ENCODE measurements at regions not wholly inside any gene's neighbourhood (a gene's known extent, or its start where the extent isn't known, plus 50 kb on each side); places are given as distances from the start of the nearest gene placed in this dataset.
A peak's percentile ranks its signal among the peaks of the same experiment; 100 is the strongest.
"Not testable (repeated sequence)": the region's sequence is repeated elsewhere in the genome, so short reads cannot be mapped to it uniquely, and the experiment has no call there.

DNA sequence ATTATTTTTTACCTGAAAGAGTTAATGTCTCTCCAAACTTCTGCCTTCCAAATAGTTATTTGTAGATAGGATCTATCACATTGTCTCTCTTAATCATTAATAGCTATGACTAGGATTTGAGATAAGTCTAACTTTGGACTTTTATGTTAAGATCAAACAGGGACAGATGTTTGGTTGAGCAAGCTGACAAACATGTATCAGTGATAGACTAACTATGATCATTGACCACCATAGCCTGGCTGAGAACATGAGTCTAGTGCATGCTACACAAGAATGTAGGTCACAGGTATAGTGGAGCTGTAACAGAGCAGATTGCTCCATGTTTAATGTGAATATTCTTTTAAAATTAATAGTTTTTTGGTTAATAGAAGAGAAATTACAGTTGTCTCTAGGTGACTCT, 52.0 kb downstream of the SYT15B start:
- not testable (repeated sequence) for ATAC-seq (ENCODE audit: low read depth); H3K36me3 ChIP-seq (ENCODE audit: low read depth); H3K4me1 ChIP-seq (ENCODE audit: insufficient read depth, poor library complexity, severe bottlenecking); H3K9me3 ChIP-seq (ENCODE audit: severe bottlenecking); H3K27ac ChIP-seq (ENCODE audit: poor library complexity, severe bottlenecking); DNase-seq (ENCODE audit: low spot score); H3K27me3 ChIP-seq (ENCODE audit: insufficient read depth, poor library complexity, severe bottlenecking); H3K4me3 ChIP-seq (ENCODE audit: severe bottlenecking)

DNA sequence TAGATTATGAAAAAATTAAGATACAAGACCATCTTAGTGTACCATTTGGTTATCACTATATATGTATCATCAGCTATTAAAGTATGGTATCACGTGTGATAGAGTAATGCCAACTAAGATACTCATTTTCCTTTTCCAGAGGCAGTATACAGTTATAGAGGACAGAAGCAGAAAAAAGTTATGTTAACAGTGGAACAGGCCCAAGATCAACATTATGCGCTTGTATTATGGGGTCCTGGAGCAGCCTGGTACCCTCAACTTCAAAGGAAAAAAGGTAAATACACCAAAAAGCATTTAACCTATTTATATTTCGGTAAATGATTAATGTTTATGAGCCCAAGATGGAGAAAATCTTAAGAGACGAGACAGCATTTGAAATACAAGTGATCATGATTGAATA, 52.9 kb downstream of the SYT15B start:
- H3K36me3 ChIP-seq (ENCODE audit: low read depth); H3K27me3 ChIP-seq (ENCODE audit: insufficient read depth, poor library complexity, severe bottlenecking); ATAC-seq (ENCODE audit: low read depth); H3K4me1 ChIP-seq (ENCODE audit: insufficient read depth, poor library complexity, severe bottlenecking); DNase-seq (ENCODE audit: low spot score); H3K9me3 ChIP-seq (ENCODE audit: severe bottlenecking); H3K27ac ChIP-seq (ENCODE audit: poor library complexity, severe bottlenecking); H3K4me3 ChIP-seq (ENCODE audit: severe bottlenecking): not testable (repeated sequence)

DNA sequence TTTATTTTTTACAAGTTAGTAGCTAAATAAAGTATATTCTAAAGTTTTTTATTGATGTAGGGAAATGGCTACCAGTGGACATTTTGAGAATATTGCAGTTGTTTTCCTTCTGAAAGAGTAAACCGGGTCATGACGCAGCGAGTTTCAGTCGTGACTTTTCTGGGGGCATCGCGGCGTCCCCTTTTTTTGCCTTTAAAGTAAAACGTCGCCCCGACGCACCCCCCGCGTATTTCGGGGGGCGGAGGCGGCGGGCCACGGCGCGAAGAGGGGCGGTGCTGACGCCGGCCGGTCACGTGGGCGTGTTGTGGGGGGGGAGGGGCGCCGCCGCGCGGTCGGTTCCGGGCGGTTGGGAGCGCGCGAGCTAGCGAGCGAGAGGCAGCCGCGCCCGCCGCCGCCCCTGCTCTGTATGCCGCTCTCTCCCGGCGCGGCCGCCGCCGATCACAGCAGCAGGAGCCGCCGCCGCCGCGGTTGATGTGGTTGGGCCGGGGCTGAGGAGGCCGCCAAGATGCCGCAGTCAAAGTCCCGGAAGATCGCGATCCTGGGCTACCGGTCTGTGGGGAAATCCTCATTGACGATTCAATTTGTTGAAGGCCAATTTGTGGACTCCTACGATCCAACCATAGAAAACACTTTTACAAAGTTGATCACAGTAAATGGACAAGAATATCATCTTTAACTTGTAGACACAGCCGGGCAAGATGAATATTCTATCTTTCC, 57.5 kb downstream of the SYT15B start:
- H3K9me3 ChIP-seq (ENCODE audit: severe bottlenecking); H3K36me3 ChIP-seq (ENCODE audit: low read depth); H3K4me1 ChIP-seq (ENCODE audit: insufficient read depth, poor library complexity, severe bottlenecking); H3K27me3 ChIP-seq (ENCODE audit: insufficient read depth, poor library complexity, severe bottlenecking); DNase-seq (ENCODE audit: low spot score): not testable (repeated sequence)
- peak; percentile 85 for ATAC-seq (ENCODE audit: low read depth)
- Histone ChIP-seq H3K27ac (ENCODE audit: poor library complexity, severe bottlenecking) (peak overlapping the region; percentile 16), H3K4me3 (ENCODE audit: severe bottlenecking) (peak overlapping the region; percentile 28)

DNA sequence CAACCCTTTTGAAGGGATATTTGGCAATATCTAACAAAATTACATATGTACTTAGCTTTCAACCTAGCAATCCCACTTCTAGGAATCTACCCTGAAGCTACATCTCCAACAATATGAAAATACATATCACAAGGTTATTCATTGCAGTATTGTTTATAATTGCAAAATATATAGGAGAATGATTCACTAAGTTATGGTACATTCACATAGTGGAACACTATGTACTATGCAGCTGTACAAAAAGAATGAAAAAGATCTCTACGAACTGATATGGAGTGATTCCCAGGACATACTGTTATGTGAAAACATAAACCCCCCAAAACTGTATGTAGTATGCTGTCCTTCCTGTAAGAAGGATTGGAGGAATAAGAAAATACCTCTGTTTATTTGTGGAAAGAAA, 62.1 kb downstream of the SYT15B start:
- H3K4me1 ChIP-seq (ENCODE audit: insufficient read depth, poor library complexity, severe bottlenecking); DNase-seq (ENCODE audit: low spot score); H3K27me3 ChIP-seq (ENCODE audit: insufficient read depth, poor library complexity, severe bottlenecking); H3K9me3 ChIP-seq (ENCODE audit: severe bottlenecking); H3K36me3 ChIP-seq (ENCODE audit: low read depth); H3K4me3 ChIP-seq (ENCODE audit: severe bottlenecking): not testable (repeated sequence)
- ATAC-seq (ENCODE audit: low read depth) = peak; percentile 83
- peak overlapping the region; percentile 91 for H3K27ac ChIP-seq (ENCODE audit: poor library complexity, severe bottlenecking)

DNA sequence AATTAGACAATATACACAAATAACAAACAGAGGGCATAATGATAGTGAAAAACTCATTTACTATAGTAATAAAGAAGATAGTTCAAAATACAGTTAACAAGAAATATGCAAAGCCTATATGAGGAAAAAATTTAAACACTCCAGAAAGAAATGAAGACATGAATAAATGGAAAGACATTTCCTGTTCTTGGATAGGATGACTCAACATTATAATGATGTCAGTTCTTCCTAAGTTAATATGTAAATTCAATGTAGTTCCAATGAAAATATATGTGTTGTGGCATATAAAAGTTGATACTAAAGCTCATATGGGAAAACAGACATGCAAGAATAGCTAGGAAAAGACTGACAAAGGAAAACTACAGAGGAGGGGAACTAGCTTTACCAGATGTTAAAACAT, 63.5 kb downstream of the SYT15B start:
- not testable (repeated sequence) for H3K36me3 ChIP-seq (ENCODE audit: low read depth); ATAC-seq (ENCODE audit: low read depth); H3K4me3 ChIP-seq (ENCODE audit: severe bottlenecking); H3K4me1 ChIP-seq (ENCODE audit: insufficient read depth, poor library complexity, severe bottlenecking); DNase-seq (ENCODE audit: low spot score); H3K9me3 ChIP-seq (ENCODE audit: severe bottlenecking); H3K27me3 ChIP-seq (ENCODE audit: insufficient read depth, poor library complexity, severe bottlenecking)
- peak overlapping the region; percentile 91 for H3K27ac ChIP-seq (ENCODE audit: poor library complexity, severe bottlenecking)

DNA sequence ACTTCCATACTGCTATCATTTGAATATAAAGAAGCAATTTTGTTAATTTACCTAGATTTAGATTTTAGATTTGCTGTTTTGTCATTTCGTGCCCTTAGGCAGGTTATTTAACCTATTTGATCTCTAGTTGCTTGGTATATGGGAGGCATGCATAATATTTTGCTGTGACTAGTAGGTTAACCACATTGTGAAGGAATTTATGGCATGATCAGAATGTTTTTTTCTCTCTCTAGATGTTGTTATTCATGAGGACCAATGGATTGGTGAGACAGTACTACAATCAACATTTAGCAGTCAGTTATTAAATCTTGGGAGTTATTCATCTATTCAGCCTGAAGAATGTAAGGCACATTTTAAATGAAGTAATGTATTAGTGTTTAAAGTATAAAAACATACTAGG, 67.2 kb downstream of the SYT15B start:
- H3K27ac ChIP-seq (ENCODE audit: poor library complexity, severe bottlenecking) = peak overlapping the region; percentile 51
- H3K36me3 ChIP-seq (ENCODE audit: low read depth); H3K9me3 ChIP-seq (ENCODE audit: severe bottlenecking); H3K4me1 ChIP-seq (ENCODE audit: insufficient read depth, poor library complexity, severe bottlenecking); DNase-seq (ENCODE audit: low spot score); H3K27me3 ChIP-seq (ENCODE audit: insufficient read depth, poor library complexity, severe bottlenecking); H3K4me3 ChIP-seq (ENCODE audit: severe bottlenecking): not testable (repeated sequence)
- ATAC-seq (ENCODE audit: low read depth) = peak; percentile 81

DNA sequence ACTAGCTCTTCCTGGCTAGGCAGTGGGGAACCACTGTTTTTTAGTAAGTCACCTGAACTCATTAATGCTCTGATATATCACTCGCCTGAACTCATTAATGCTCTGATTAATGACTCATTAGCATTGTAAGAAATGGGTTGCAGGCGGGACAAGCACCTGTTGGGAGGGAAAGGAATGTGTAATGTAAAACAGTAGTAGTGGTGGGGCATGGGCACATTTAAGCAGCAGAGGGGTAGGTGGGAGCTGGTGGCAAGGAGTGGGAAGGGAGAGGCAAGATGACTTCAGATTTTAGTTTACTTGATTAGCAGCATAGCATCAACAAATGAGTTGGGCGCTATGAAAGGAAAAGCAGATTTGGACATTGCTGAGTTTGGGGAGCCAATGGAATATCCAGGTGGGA, 68.2 kb downstream of the SYT15B start:
- H3K4me3 ChIP-seq (ENCODE audit: severe bottlenecking); H3K27me3 ChIP-seq (ENCODE audit: insufficient read depth, poor library complexity, severe bottlenecking); DNase-seq (ENCODE audit: low spot score); ATAC-seq (ENCODE audit: low read depth); H3K36me3 ChIP-seq (ENCODE audit: low read depth); H3K4me1 ChIP-seq (ENCODE audit: insufficient read depth, poor library complexity, severe bottlenecking); H3K9me3 ChIP-seq (ENCODE audit: severe bottlenecking); H3K27ac ChIP-seq (ENCODE audit: poor library complexity, severe bottlenecking): not testable (repeated sequence)

DNA sequence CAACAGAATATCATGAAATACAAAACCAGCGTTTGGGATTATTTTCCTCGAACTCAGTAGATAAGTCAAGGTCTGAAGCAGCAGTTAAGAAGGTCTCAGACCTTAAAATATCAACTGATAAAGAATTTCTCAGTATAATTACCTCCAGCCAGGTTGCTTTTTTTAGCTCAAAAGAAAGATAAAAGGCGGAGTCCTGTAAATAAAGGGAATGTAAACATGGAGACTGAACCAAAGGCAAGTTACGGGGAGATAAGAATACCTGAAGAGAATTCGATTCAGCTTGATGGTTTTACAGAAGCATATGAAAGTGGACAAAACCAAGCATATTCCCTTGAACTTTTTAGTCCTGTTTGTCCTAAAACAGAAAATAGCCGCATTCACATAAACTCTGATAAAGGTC, 73.1 kb downstream of the SYT15B start:
- not testable (repeated sequence) for H3K9me3 ChIP-seq (ENCODE audit: severe bottlenecking); H3K4me1 ChIP-seq (ENCODE audit: insufficient read depth, poor library complexity, severe bottlenecking); H3K27ac ChIP-seq (ENCODE audit: poor library complexity, severe bottlenecking); H3K36me3 ChIP-seq (ENCODE audit: low read depth); H3K4me3 ChIP-seq (ENCODE audit: severe bottlenecking); H3K27me3 ChIP-seq (ENCODE audit: insufficient read depth, poor library complexity, severe bottlenecking); DNase-seq (ENCODE audit: low spot score); ATAC-seq (ENCODE audit: low read depth)

DNA sequence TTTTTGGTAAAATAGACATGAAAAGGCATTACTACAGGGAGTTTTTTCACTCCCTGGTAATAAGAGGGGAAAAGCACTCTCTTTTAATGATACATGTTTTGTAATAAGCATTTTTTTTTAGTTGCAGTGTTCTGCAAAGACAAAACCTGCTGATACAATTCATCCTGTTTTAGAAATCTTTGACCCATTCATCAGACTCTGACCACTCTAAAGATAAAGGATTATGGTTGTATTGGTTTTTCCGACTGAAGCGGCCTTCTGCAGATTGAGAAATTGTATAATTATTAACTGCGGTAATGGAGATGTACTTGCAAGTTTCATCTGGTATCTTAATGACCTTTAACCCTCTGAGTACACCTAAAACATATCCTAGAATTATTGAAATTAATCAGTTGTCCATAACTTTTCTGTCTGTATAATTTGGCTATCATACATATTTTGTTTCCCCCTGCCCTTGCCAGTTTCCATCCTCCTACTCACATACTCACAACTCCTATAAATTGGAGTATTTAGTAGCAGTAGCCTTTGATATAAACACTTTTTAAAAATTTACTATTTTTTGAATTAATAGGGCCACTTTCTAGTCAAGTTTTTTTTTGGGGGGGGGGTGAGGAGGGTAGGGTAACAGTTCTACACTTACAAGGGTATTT, 79.4 kb downstream of the SYT15B start:
- H3K4me1 ChIP-seq (ENCODE audit: insufficient read depth, poor library complexity, severe bottlenecking); H3K36me3 ChIP-seq (ENCODE audit: low read depth); ATAC-seq (ENCODE audit: low read depth); DNase-seq (ENCODE audit: low spot score); H3K27ac ChIP-seq (ENCODE audit: poor library complexity, severe bottlenecking); H3K9me3 ChIP-seq (ENCODE audit: severe bottlenecking); H3K4me3 ChIP-seq (ENCODE audit: severe bottlenecking); H3K27me3 ChIP-seq (ENCODE audit: insufficient read depth, poor library complexity, severe bottlenecking): not testable (repeated sequence)

DNA sequence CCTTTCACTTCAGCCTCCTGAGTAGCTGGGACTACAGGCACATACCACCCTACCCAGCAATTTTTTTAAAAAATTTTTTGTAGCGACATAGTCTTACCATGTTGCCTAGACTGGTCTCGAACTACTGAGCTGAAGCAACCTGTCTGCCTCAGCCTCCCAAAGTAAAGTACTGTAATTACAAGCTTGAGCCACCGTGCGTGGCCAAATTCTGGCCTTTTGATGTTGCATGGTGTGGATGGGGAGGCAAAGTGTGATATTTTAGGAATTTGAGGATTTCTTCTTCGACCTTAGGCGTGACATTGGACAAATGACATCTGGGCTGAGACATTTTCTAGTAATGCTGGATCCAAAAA, 81.8 kb downstream of the SYT15B start:
- not testable (repeated sequence) for H3K9me3 ChIP-seq (ENCODE audit: severe bottlenecking); H3K27me3 ChIP-seq (ENCODE audit: insufficient read depth, poor library complexity, severe bottlenecking); DNase-seq (ENCODE audit: low spot score); H3K27ac ChIP-seq (ENCODE audit: poor library complexity, severe bottlenecking); H3K4me1 ChIP-seq (ENCODE audit: insufficient read depth, poor library complexity, severe bottlenecking); H3K4me3 ChIP-seq (ENCODE audit: severe bottlenecking); ATAC-seq (ENCODE audit: low read depth); H3K36me3 ChIP-seq (ENCODE audit: low read depth)

DNA sequence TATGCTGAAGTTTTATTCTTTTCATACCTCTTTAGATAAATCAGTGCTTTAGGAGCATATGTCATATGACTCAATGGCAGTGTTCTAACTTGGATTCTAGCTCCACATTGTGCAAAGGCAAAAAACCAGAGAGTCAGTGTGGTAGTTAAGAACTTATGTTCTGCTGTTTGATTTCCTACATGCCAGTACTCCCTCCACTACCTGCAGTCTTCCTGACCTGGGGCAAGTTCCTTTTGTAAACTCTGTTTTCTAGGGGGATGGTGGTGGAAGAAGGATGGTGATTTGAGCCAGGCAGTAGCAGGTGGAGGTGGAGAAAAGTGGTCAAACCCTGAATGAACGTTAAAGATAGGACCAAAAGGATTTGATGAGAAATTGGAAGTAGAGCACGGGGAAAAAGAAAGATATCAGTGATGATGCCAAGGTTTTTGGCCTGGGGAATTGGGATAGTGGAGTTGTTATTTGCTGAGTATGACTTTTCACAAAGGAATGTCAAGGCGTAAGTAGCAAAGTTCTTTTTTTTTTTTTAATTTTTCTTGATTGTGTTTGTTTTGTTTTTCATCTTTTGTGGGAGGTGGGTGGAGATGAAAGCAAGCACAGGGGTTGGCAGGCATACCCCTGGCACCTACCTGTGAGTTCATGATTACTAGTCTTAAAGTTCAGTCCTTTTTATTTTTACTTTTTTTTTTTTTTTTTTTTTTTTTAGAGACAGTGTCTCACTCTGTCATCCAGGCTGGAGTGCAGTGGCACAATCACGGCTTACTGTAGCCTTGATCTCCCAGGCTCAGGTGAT, 82.3 kb downstream of the SYT15B start:
- H3K27me3 ChIP-seq (ENCODE audit: insufficient read depth, poor library complexity, severe bottlenecking); H3K27ac ChIP-seq (ENCODE audit: poor library complexity, severe bottlenecking); H3K36me3 ChIP-seq (ENCODE audit: low read depth); H3K4me3 ChIP-seq (ENCODE audit: severe bottlenecking); H3K4me1 ChIP-seq (ENCODE audit: insufficient read depth, poor library complexity, severe bottlenecking); DNase-seq (ENCODE audit: low spot score); H3K9me3 ChIP-seq (ENCODE audit: severe bottlenecking): not testable (repeated sequence)
- peak; percentile 84 for ATAC-seq (ENCODE audit: low read depth)

Data from RWPE2 (cell line).